BJ (cell line): ENCODE measurements at regions not wholly inside any gene's neighbourhood (a gene's known extent, or its start where the extent isn't known, plus 50 kb on each side); places are given as distances from the start of the nearest gene placed in this dataset.

ENCODE experiments used
- CTCF ChIA-PET: fragments of 350-600 bp; formaldehyde crosslinking; extraction: SDS; loops from one replicate; lab custom pipeline; 2021; ENCODE audit warnings: antibody characterized with exemption, inconsistent platforms; lab: Yijun Ruan, JAX
- POLR2A ChIA-PET: fragments of 300-600 bp; sonication (Branson Sonifier 250); formaldehyde crosslinking; extraction: SDS; loops from one replicate; lab custom pipeline; 2021; ENCODE audit warnings: antibody characterized with exemption; lab: Charles Lee
- DNase-seq: peaks from one replicate; pipeline ENCODE4 v3.0.0-alpha.2; 2011; ENCODE audit warnings: low read depth
- H3K27me3 ChIP-seq: 2 replicates; pipeline ENCODE4 v1.6.0; 2011; ENCODE audit warnings: low read length; ENCODE audit not compliant: control insufficient read depth, insufficient read depth
- H3K36me3 ChIP-seq: 2 replicates; pipeline ENCODE4 v1.5.1; 2011; ENCODE audit warnings: low read length; ENCODE audit not compliant: control insufficient read depth, insufficient read depth
- H3K4me3 ChIP-seq: 2 replicates; pipeline ENCODE4 v1.5.1; 2011; ENCODE audit warnings: low read depth, mild to moderate bottlenecking, control low read depth, low read length
- CTCF ChIP-seq: IDR thresholded peaks from 2 replicates; pipeline ENCODE4 v1.5.1; 2011; ENCODE audit warnings: low read depth, mild to moderate bottlenecking, control low read depth, inconsistent platforms, low read length, moderate library complexity; ENCODE audit not compliant: insufficient read depth

DNA sequence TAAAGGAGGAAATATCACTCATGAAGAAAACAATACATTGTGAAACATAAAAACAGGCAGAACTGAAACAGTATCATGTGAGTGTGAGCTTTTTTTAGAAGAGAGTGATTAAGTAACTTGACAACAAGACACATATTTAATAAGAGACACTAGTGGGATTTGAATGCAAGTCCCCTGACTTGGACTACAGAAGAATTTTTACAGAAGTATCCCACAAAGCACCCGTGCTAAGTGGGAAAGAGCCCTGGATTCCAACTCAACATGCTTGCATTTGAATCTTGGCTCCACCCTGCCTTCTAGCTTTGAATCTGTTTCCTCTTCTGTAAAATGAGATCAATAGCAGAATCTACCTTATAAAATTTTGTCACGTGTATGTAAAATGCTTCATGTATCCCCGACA lies 166.2 kb downstream of the ZNF365 start:
- CTCF ChIA-PET = interaction anchor here (0.8 to 1.3 kb wide), 2 partner anchors 12 to 25 kb away, joined by 3 to 7 read pairs; no protein-coding TSS in a partner anchor
- no peaks in the 10 kb centered on the region for H3K36me3 ChIP-seq
- no peak for DNase-seq
- TF ChIP-seq CTCF = no peak
- POLR2A ChIA-PET = no interaction called here
- no peak overlapping the region for H3K4me3 ChIP-seq
- no peaks in the 10 kb centered on the region; the same call in 1 of the 2 replicates for H3K27me3 ChIP-seq

DNA sequence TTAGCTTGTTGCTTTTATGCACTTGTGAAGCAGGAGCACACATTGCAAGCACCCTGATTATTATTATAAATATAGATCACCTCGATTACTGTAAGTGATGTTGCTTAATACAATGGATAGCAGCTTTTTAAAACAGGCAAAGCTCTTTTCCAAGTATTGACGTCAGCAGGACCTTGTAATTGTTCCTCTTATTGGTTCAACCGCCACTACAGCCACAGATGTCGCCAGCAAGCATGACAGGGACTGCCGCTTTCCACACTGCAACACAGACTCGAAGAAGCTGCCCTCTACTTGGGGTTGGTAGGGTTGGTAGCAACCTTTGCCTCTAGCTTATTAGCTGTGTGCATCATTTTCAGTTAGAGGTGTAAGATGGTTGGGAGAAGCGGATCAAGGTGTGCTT lies 167.6 kb downstream of the ZNF365 start:
- TF ChIP-seq CTCF = no peak
- no peak for DNase-seq
- POLR2A ChIA-PET = no interaction called here
- no peaks in the 10 kb centered on the region; the same call in 1 of the 2 replicates for H3K27me3 ChIP-seq
- no peaks in the 10 kb centered on the region for H3K36me3 ChIP-seq
- CTCF ChIA-PET = interaction anchor here (0.6 to 1.2 kb wide), 2 partner anchors 13 to 14 kb away, joined by 3 to 4 read pairs; no protein-coding TSS in a partner anchor
- no peak overlapping the region for H3K4me3 ChIP-seq

DNA sequence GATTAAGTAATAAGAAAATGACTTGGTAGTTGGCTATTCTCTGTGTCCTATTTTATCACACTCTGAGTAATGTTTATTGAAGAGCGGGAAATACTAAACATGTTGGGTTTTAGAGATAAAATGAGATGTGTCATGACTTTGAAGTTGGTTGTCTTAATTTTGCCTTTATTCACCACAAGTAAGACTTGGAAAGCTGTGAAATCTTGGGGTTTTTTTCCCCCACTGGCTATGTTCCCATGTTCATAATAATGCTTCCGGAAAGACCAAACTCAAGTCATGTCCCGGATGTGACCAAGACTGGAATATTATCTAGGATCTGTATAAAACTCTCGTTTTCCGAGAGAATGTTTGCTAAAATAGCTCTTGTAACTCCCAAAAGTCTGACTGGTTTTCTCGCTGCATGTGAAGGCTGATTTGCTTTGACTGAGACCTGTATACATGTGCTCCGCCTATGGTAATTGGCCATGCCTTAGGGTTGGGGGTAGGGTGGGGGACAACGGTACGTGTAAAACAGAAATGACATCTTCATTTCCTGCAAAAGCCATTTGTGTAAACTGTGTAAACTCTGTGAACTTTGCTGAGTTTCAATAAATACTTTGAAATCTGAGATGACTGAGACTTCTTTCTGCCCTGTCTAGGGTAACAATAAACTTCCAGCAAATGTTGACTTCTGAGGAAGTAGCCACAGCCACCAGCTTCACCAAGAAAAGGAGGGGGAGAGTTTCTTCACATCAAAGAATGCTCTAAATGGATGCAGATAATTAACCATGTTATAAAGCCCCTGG lies 169.6 kb downstream of the ZNF365 start:
- no peak for TF ChIP-seq CTCF
- Histone ChIP-seq H3K27me3 (no peaks in the 10 kb centered on the region; the same call in 1 of the 2 replicates), H3K4me3 (no peak overlapping the region), H3K36me3 (no peaks in the 10 kb centered on the region)
- no peak for DNase-seq
- ChIA-PET CTCF (interaction anchor here (1.3 to 2.6 kb wide), 2 partner anchors 10 to 12 kb away, joined by 3 to 9 read pairs; no protein-coding TSS in a partner anchor), POLR2A (no interaction called here)

GRCh38 chr10:62545160-62546066 lies 171.2 kb downstream of the ZNF365 start:
- CTCF ChIA-PET = interaction anchor here (1.0 to 2.6 kb wide), 2 partner anchors 10 to 32 kb away, joined by 3 to 9 read pairs; no protein-coding TSS in a partner anchor
- H3K36me3 ChIP-seq = no peaks in the 10 kb centered on the region

More at GRCh38 chr10:62545160-62546066, 171.2 kb downstream of the ZNF365 start:
- no peaks in the 10 kb centered on the region; the same call in 1 of the 2 replicates for H3K27me3 ChIP-seq
- POLR2A ChIA-PET = interaction anchor here (0.5 kb wide), 1 partner anchor 42 kb away, joined by 3 read pairs; no protein-coding TSS in a partner anchor
- no peak overlapping the region for H3K4me3 ChIP-seq
- DNase-seq = no peak
- no peak for TF ChIP-seq CTCF
